ENCODE measurements at regions not wholly inside any gene's neighbourhood (a gene's known extent, or its start where the extent isn't known, plus 50 kb on each side); places are given as distances from the start of the nearest gene placed in this dataset.
"Not testable (repeated sequence)": the region's sequence is repeated elsewhere in the genome, so short reads cannot be mapped to it uniquely, and the experiment has no call there.

DNA sequence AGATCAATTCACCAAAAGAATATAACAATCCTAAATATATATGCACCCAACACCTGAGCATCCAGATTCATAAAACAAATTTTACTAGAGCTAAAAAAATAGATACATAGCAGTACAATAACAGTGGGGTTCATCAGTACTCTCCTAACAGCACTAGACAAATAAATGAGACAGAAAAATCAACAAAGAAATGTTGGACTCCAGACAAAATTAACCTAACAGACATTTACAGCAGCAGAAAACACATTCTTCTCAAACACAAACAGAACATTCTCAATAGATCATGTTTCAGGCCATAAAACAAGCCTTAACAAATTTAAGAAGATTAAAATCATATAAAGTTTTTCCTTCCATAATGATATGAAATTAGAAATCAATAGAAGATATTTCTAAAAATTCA is 124.8 kb upstream of the NECTIN3 start:
- TF ChIP-seq CTCF (IDR thresholded peaks at IDR 0.05; ENCODE audit: insufficient read depth, low read length, severe bottlenecking), result no peak
- Histone ChIP-seq H3K36me3 (ENCODE audit: control insufficient read depth, insufficient read depth, low read length) (no peaks in the 10 kb centered on the region), H3K4me3 (ENCODE audit: low read depth, low read length) (no peak overlapping the region), H3K27me3 (ENCODE audit: control insufficient read depth, insufficient read depth, low read length) (no peaks in the 10 kb centered on the region)
- DNase-seq (ENCODE audit: low read depth), result no peak
- FAIRE-seq, result no peak

DNA sequence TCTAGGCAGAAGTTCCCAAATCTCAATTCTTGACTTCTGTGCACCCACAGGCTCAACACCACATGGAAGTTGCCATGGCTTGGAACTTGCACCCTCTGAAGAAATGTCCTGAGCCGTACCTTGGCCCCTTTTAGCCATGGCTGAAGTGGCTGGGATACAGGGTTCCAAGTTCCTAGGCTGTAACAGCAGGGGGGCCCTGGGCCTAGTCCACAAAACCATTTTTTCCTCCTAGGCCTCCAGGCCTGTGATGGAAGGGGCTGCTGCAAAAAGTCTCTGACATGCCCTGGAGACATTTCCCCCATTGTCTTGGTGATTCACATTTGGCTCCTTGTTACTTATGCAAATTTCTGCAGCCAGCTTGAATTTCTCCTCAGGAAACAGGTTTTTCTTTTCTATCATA is 122.4 kb upstream of the NECTIN3 start:
- H3K4me3 ChIP-seq (ENCODE audit: low read depth, low read length); DNase-seq (ENCODE audit: low read depth); FAIRE-seq; H3K27me3 ChIP-seq (ENCODE audit: control insufficient read depth, insufficient read depth, low read length); H3K36me3 ChIP-seq (ENCODE audit: control insufficient read depth, insufficient read depth, low read length): not testable (repeated sequence)

DNA sequence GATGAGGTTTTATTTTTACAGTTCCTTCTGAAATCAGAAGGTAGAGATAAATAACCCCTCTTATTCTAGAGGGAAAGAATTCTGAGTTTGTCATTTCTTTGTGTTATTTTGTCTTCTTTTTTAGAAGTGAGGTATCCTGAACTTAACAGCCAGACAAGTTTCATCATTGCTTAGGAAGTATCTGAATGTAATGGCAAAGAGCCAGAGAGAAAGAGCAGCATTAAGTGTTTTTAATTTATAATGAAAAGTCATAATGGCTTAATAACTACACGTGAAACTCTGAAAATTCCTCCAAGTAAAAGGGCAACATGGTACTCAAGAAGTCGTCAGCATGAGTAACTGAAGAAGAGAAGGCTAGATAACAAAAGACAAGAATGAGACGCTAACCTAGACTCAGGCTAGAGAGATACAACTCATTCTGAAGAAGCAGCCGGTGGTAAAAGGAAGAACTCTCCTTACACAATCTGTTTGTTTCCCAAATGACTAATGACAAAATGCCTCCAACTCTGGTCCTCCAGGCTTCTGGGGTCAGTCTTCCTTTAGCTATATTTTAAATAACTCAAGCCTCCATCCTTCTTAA is 116.2 kb upstream of the NECTIN3 start:
- no peak overlapping the region for H3K4me3 ChIP-seq (ENCODE audit: low read depth, low read length)
- DNase-seq (ENCODE audit: low read depth), result peak; percentile 55
- H3K27me3 ChIP-seq (ENCODE audit: control insufficient read depth, insufficient read depth, low read length), result no peaks in the 10 kb centered on the region
- TF ChIP-seq CTCF (IDR thresholded peaks at IDR 0.05; ENCODE audit: insufficient read depth, low read length, severe bottlenecking), result no peak
- H3K36me3 ChIP-seq (ENCODE audit: control insufficient read depth, insufficient read depth, low read length), result no peaks in the 10 kb centered on the region
- no peak for FAIRE-seq

- H3K27me3 ChIP-seq (ENCODE audit: control insufficient read depth, insufficient read depth, low read length), result no peaks in the 10 kb centered on the region
- H3K36me3 ChIP-seq (ENCODE audit: control insufficient read depth, insufficient read depth, low read length), result no peaks in the 10 kb centered on the region
- TF ChIP-seq CTCF (IDR thresholded peaks at IDR 0.05; ENCODE audit: insufficient read depth, low read length, severe bottlenecking), result no peak
- FAIRE-seq (no peak), DNase-seq (ENCODE audit: low read depth) (no peak)
- no peak overlapping the region for H3K4me3 ChIP-seq (ENCODE audit: low read depth, low read length)
Measured at GRCh38 chr3:110956081-110956480, 115.5 kb upstream of the NECTIN3 start.

GRCh38 chr3:110957247-110958025 is 114.2 kb upstream of the NECTIN3 start:
- FAIRE-seq, result no peak

More at GRCh38 chr3:110957247-110958025, 114.2 kb upstream of the NECTIN3 start:
- Histone ChIP-seq H3K27me3 (ENCODE audit: control insufficient read depth, insufficient read depth, low read length) (no peaks in the 10 kb centered on the region), H3K4me3 (ENCODE audit: low read depth, low read length) (no peak overlapping the region), H3K36me3 (ENCODE audit: control insufficient read depth, insufficient read depth, low read length) (no peaks in the 10 kb centered on the region)
- no peak for DNase-seq (ENCODE audit: low read depth)
- no peak for TF ChIP-seq CTCF (IDR thresholded peaks at IDR 0.05; ENCODE audit: insufficient read depth, low read length, severe bottlenecking)

Data from bronchial epithelial cell (primary cell).